SK-N-SH (cell line): ENCODE measurements at regions not wholly inside any gene's neighbourhood (a gene's known extent, or its start where the extent isn't known, plus 50 kb on each side); places are given as distances from the start of the nearest gene placed in this dataset.
A peak's percentile ranks its signal among the peaks of the same experiment; 100 is the strongest.

ENCODE experiments used
- CTCF ChIA-PET: fragments of 300-600, 350-600 bp; formaldehyde crosslinking; extraction: SDS; loops from one replicate; lab custom pipeline; 2021; lab: Yijun Ruan, JAX
- POLR2A ChIA-PET: fragments of 350-600 bp; sonication (Branson Sonifier 250); formaldehyde crosslinking; extraction: SDS; loops from one replicate; lab custom pipeline; 2020; ENCODE audit warnings: antibody characterized with exemption, inconsistent platforms; lab: Yijun Ruan, JAX
- DNase-seq: peaks from one replicate; pipeline ENCODE4 v3.0.0; 2012
- H2AFZ ChIP-seq: fragments of 200-600 bp; sonication (generic); 2 replicates; pipeline ENCODE4 v1.8.1; 2016; ENCODE audit warnings: antibody characterized with exemption, mild to moderate bottlenecking, low read depth
- H3F3A ChIP-seq: fragments of 200-600 bp; sonication (generic); replicated peaks from 2 replicates; pipeline ENCODE3; 2016; ENCODE audit warnings: antibody characterized with exemption, mild to moderate bottlenecking; ENCODE audit not compliant: insufficient read depth
- H3K27ac ChIP-seq, 2 experiments: fragments of 200-500 bp in 1 of 2; fragments of 200-600 bp in 1 of 2; sonication (Bioruptor generic) in 1 of 2; sonication (generic), shearing (Covaris generic) in 1 of 2; 2 replicates each; pipeline versions ENCODE4 v1.5.1 to v1.6.1; 2014 to 2016; ENCODE audit warnings: low read depth in 2 of 2, inconsistent platforms in 1 of 2, low read length in 1 of 2, mild to moderate bottlenecking in 1 of 2, mixed read lengths in 1 of 2
- H3K27me3 ChIP-seq: fragments of 200-600 bp; sonication (generic), shearing (Covaris generic); 2 replicates; pipeline ENCODE4 v1.6.1; 2016; ENCODE audit warnings: mixed run types; ENCODE audit not compliant: insufficient read depth
- H3K36me3 ChIP-seq, 2 experiments: fragments of 200-500 bp in 1 of 2; fragments of 200-600 bp in 1 of 2; sonication (Bioruptor generic) in 1 of 2; sonication (generic) in 1 of 2; replicated peaks in 1 of 2; 2 replicates each; pipeline versions ENCODE3 to v1.5.1; 2014 to 2016; ENCODE audit warnings: low read length in 1 of 2, mild to moderate bottlenecking in 1 of 2; ENCODE audit not compliant: insufficient read depth in 2 of 2, control insufficient read depth in 1 of 2
- H3K4me1 ChIP-seq, 2 experiments: fragments of 200-500 bp in 1 of 2; fragments of 200-600 bp in 1 of 2; sonication (Bioruptor generic) in 1 of 2; sonication (generic), shearing (Covaris generic) in 1 of 2; 2 replicates each; pipeline versions ENCODE4 v1.5.1 to v1.6.1; 2014 to 2016; ENCODE audit warnings: low read depth in 1 of 2, low read length in 1 of 2, mixed run types in 1 of 2; ENCODE audit not compliant: insufficient read depth in 2 of 2, control insufficient read depth in 1 of 2
- H3K4me2 ChIP-seq: fragments of 200-600 bp; sonication (generic), shearing (Covaris generic); 2 replicates; pipeline ENCODE4 v1.6.1; 2017; ENCODE audit warnings: mixed run types
- H3K4me3 ChIP-seq, 2 experiments: fragments of 200-500 bp in 1 of 2; fragments of 200-600 bp in 1 of 2; sonication (Bioruptor generic) in 1 of 2; sonication (generic), shearing (Covaris generic) in 1 of 2; 2 replicates each; pipeline versions ENCODE4 v1.5.1 to v1.8.1; 2014 to 2016; ENCODE audit warnings: low read depth in 2 of 2, inconsistent platforms in 1 of 2, low read length in 1 of 2, mild to moderate bottlenecking in 1 of 2, mixed read lengths in 1 of 2, moderate library complexity in 1 of 2
- H3K79me2 ChIP-seq: fragments of 200-600 bp; sonication (generic); 2 replicates; pipeline ENCODE4 v1.8.1; 2017; ENCODE audit warnings: mild to moderate bottlenecking; ENCODE audit not compliant: insufficient read depth
- H3K9ac ChIP-seq: fragments of 200-600 bp; sonication (generic); 2 replicates; pipeline ENCODE4 v1.6.1; 2017; ENCODE audit warnings: mixed run types
- H3K9me2 ChIP-seq: fragments of 200-600 bp; sonication (generic); 2 replicates; pipeline ENCODE4 v1.6.1; 2017; ENCODE audit warnings: mixed run types
- H3K9me3 ChIP-seq: fragments of 200-600 bp; sonication (generic); 2 replicates; pipeline ENCODE4 v1.6.1; 2017; ENCODE audit warnings: mixed run types, mild to moderate bottlenecking, moderate library complexity
- H4K20me1 ChIP-seq: fragments of 200-600 bp; sonication (generic); 2 replicates; pipeline ENCODE4 v1.6.1; 2017; ENCODE audit warnings: mild to moderate bottlenecking, mixed run types; ENCODE audit not compliant: insufficient read depth
- CHD2 ChIP-seq: fragments of 150-350 bp; IDR thresholded peaks from 2 replicates; pipeline ENCODE4 v1.6.1; 2018; ENCODE audit warnings: low read length; ENCODE audit not compliant: partially characterized antibody
- ELF1 ChIP-seq: IDR thresholded peaks from 2 replicates; pipeline ENCODE4 v1.4.0; 2012
- EP300 ChIP-seq, 2 experiments: IDR thresholded peaks; 2 replicates each; pipeline versions ENCODE4 v1.4.0 to v1.6.1; 2012; ENCODE audit warnings: borderline replicate concordance in 1 of 2, low read depth in 1 of 2, low read length in 1 of 2
- FOXJ3 ChIP-seq: sonication (generic); formaldehyde crosslinking; IDR thresholded peaks from 2 replicates; pipeline ENCODE4 v1.5.1; 2020; ENCODE audit warnings: mild to moderate bottlenecking, missing genetic modification reagents
- FOXM1 ChIP-seq: IDR thresholded peaks from 2 replicates; pipeline ENCODE4 v1.4.0; 2012; ENCODE audit warnings: low read depth, mild to moderate bottlenecking
- GATA2 ChIP-seq: sonication (generic); formaldehyde crosslinking; IDR thresholded peaks from 2 replicates; pipeline ENCODE4 v1.5.0; 2020; ENCODE audit warnings: mild to moderate bottlenecking, missing genetic modification reagents
- JUND ChIP-seq: IDR thresholded peaks from 2 replicates; pipeline ENCODE4 v1.4.0; 2012
- MEF2A ChIP-seq: IDR thresholded peaks from 2 replicates; pipeline ENCODE4 v1.4.0; 2012; ENCODE audit warnings: low read depth, borderline replicate concordance
- MXI1 ChIP-seq: IDR thresholded peaks from 2 replicates; pipeline ENCODE4 v1.6.1; 2012; ENCODE audit warnings: mild to moderate bottlenecking, low read depth, low read length, improper control_type of control experiment
- NFIC ChIP-seq: IDR thresholded peaks from 2 replicates; pipeline ENCODE4 v1.4.0; 2012; ENCODE audit warnings: borderline replicate concordance
- RAD21 ChIP-seq: IDR thresholded peaks from 2 replicates; pipeline ENCODE4 v1.6.1; 2012; ENCODE audit warnings: mild to moderate bottlenecking, low read length
- RCOR1 ChIP-seq: fragments of 150-350 bp; IDR thresholded peaks from 2 replicates; pipeline ENCODE4 v1.6.1; 2017; ENCODE audit warnings: antibody characterized with exemption, low read length
- RFX5 ChIP-seq: IDR thresholded peaks from 2 replicates; pipeline ENCODE4 v1.6.1; 2012; ENCODE audit warnings: mild to moderate bottlenecking, improper control_type of control experiment, low read length
- RXRA ChIP-seq: IDR thresholded peaks from 2 replicates; pipeline ENCODE4 v1.4.0; 2012; ENCODE audit warnings: low read depth, mild to moderate bottlenecking, borderline replicate concordance
- SIN3A ChIP-seq: IDR thresholded peaks from 2 replicates; pipeline ENCODE4 v1.6.1; 2012; ENCODE audit warnings: low read depth, mild to moderate bottlenecking, low read length, moderate library complexity, borderline replicate concordance
- SMC3 ChIP-seq: IDR thresholded peaks from 2 replicates; pipeline ENCODE4 v1.6.1; 2012; ENCODE audit warnings: low read depth, low read length, improper control_type of control experiment
- TAF1 ChIP-seq: IDR thresholded peaks from 2 replicates; pipeline ENCODE4 v1.6.1; 2012; ENCODE audit warnings: low read depth, mild to moderate bottlenecking, low read length, moderate library complexity, borderline replicate concordance
- TCF12 ChIP-seq: IDR thresholded peaks from 2 replicates; pipeline ENCODE4 v1.4.0; 2012
- TEAD4 ChIP-seq: IDR thresholded peaks from 2 replicates; pipeline ENCODE4 v1.4.0; 2012; ENCODE audit warnings: mild to moderate bottlenecking, borderline replicate concordance; ENCODE audit not compliant: insufficient read depth
- WGBS: methylation state at CpG from one replicate; pipeline ENCODE4 v1.1.6; 2017; ENCODE audit warnings: low lambda C conversion rate; 5-methylcytosine and 5-hydroxymethylcytosine counted together
- TF ChIP-seq, protein P1 (sequence below): IDR thresholded peaks from 2 replicates; pipeline ENCODE4; 2012
- TF ChIP-seq, protein P2 (sequence below): fragments of 150-350 bp; IDR thresholded peaks from 2 replicates; pipeline ENCODE4 v1.6.1; 2017; ENCODE audit warnings: antibody characterized with exemption, low read length, low read depth, borderline replicate concordance
- TF ChIP-seq, protein P3 (sequence below): fragments of 150-350 bp; IDR thresholded peaks from 2 replicates; pipeline ENCODE4 v1.6.1; 2016; ENCODE audit warnings: mild to moderate bottlenecking, low read depth, low read length

DNA sequence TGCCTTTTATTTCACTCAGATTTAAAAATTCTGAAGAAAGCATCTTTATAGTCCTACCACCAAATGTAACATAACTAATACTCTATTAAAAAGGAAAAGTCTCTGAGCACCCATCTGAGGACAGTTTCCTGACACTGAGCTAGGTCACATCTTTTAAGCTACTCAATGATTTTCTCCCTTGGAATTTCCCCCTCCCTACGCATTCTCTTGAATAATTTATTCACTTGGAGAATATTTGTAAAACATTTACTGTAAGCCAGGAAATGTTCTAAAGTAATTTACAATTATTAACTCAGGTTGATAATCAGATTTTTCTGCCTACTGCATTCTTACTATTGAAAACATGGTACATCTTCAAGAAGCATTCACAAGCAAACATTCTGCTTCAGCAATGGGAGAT, 297.2 kb upstream of the VSTM2A start (continued):
- TF ChIP-seq MEF2A (no peak), FOXM1 (no peak), RFX5 (no peak), RAD21 (no peak)

DNA sequence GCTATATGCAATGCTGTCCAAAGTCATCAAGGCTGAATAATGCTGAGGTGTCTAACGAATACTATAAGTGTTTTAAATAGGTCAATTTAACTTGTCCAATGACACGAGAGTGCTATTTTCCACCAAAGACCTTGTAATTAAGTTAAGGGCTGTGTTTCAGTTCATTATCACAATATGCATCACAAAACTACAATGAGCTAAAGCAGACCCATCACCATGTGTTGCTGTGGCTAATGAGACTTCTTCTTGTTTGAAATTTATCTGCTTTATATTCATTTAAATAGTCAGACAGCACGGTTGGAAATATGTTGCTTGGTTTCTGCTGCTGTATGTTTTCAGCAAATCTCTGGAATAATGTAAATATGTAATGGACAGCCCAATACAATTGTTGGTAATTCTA, 292.5 kb upstream of the VSTM2A start:
- H3K4me2 ChIP-seq = no peak overlapping the region
- H3K27ac ChIP-seq = peak overlapping the region in 1 of 2 experiments; percentile 77; a peak in 2 of 4 replicates
- H4K20me1 ChIP-seq = no peaks in the 10 kb centered on the region
- H3K9ac ChIP-seq = no peak overlapping the region
- peak; percentile 40 for DNase-seq
- H3F3A ChIP-seq = no peaks in the 10 kb centered on the region
- H3K9me3 ChIP-seq = peaks cover 13% of the 10 kb centered on the region
- TF ChIP-seq CHD2 = peak; percentile 92
- TF ChIP-seq RCOR1 = peak; percentile 85; the same call in 1 of the 2 replicates
- TF ChIP-seq GATA2 = peak; percentile 95
- TF ChIP-seq, protein P1, sequence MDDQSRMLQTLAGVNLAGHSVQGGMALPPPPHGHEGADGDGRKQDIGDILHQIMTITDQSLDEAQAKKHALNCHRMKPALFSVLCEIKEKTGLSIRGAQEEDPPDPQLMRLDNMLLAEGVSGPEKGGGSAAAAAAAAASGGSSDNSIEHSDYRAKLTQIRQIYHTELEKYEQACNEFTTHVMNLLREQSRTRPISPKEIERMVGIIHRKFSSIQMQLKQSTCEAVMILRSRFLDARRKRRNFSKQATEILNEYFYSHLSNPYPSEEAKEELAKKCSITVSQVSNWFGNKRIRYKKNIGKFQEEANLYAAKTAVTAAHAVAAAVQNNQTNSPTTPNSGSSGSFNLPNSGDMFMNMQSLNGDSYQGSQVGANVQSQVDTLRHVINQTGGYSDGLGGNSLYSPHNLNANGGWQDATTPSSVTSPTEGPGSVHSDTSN = no peak
- peak; percentile 41; the same call in 1 of the 2 replicates for TF ChIP-seq MXI1
- peak; percentile 8; the same call in 1 of the 2 replicates for TF ChIP-seq TCF12
- no peak for TF ChIP-seq ELF1
- TF ChIP-seq RXRA = no peak
- peak; percentile 41 for TF ChIP-seq RAD21
- TF ChIP-seq EP300 (IDR thresholded peaks at IDR 0.05; ENCODE audit: borderline replicate concordance in 1 of 2, low read depth in 1 of 2, low read length in 1 of 2) = peak in 1 of 2 experiments; percentile 95; a peak in 2 of 4 replicates
- TF ChIP-seq RFX5 = 0 out of 2 replicates have a peak, but pooled peaks have one; percentile 27
- TF ChIP-seq FOXJ3 (CRISPR knock-in tag) = peak; percentile 88
- no peaks in the 10 kb centered on the region for H3K36me3 ChIP-seq
- H3K4me3 ChIP-seq = no peak overlapping the region
- H3K27me3 ChIP-seq = no peaks in the 10 kb centered on the region
- CTCF ChIA-PET = interaction anchor here (1.1 to 1.4 kb wide), 2 partner anchors 9 to 188 kb away, joined by 3 read pairs; no protein-coding TSS in a partner anchor
- H3K4me1 ChIP-seq = peaks cover 0 to 16% of the 10 kb centered on the region in 2 experiments; a peak in 2 of 4 replicates
- H3K9me2 ChIP-seq = no peaks in the 10 kb centered on the region; the same call in 1 of the 2 replicates
- H2AFZ ChIP-seq = no peak overlapping the region
- POLR2A ChIA-PET = no interaction called here
- no peaks in the 10 kb centered on the region for H3K79me2 ChIP-seq
- 4% methylated on average over 3 of the region's 3 CpGs for WGBS

DNA sequence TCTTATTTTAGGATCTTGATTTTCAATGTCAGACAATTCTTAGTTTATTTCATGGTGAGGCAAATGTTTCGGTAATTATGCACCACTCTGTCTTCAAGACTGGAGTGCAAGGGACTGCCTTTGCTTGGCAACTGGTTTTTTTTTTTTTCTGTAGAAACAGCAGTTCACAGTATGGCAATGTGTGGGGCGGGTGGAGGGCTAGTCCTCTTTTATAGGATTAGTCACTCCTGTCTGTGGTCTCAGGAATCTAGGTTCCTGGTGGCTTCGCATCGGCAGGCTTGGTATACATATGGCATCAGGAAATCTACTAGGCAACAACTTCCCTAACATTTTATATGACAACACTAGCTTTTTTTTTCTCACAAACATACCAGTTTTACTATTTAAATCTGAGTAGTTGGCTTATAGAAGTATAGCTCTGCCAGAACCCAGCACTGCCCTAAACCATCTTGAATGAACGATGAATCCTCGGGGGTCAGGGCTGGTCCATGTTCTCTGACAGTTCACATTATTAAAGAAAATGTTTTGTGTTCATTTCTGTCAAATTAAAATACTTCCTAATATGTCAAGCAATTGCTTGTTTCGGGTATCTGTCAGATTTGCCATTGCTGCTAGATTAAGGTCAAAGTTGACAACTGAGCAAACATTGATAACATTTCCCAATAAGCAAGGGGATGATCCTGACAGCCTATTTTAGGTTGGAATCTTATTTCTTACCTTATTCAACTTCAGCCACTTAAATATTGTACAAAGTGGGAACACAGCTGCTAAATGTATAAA, 289.7 kb upstream of the VSTM2A start:
- no peak for DNase-seq
- no peak overlapping the region for H2AFZ ChIP-seq
- no peak overlapping the region for H3K4me3 ChIP-seq
- H3K9me3 ChIP-seq = peaks cover 20% of the 10 kb centered on the region
- ChIA-PET POLR2A (no interaction called here), CTCF (interaction anchor here (1.2 kb wide), 1 partner anchor 78 kb away, joined by 3 read pairs; no protein-coding TSS in a partner anchor)
- H3K27me3 ChIP-seq = no peaks in the 10 kb centered on the region
- H3K27ac ChIP-seq = no peak overlapping the region; a peak in 1 of 4 replicates
- no peaks in the 10 kb centered on the region for H3K79me2 ChIP-seq
- WGBS = 37% methylated on average over 7 of the region's 7 CpGs
- H3F3A ChIP-seq = no peaks in the 10 kb centered on the region
- H3K4me1 ChIP-seq = peaks cover 0 to 16% of the 10 kb centered on the region in 2 experiments; a peak in 2 of 4 replicates
- H3K36me3 ChIP-seq = no peaks in the 10 kb centered on the region
- H3K4me2 ChIP-seq = no peak overlapping the region
- no peak overlapping the region for H3K9ac ChIP-seq
- H4K20me1 ChIP-seq = no peaks in the 10 kb centered on the region
- no peaks in the 10 kb centered on the region; the same call in 1 of the 2 replicates for H3K9me2 ChIP-seq
- TF ChIP-seq FOXJ3 (CRISPR knock-in tag) (no peak), SIN3A (no peak), MXI1 (no peak), RXRA (no peak), RCOR1 (no peak), TAF1 (no peak), NFIC (no peak), TEAD4 (no peak), JUND (no peak), FOXM1 (no peak), GATA2 (no peak), SMC3 (no peak), MEF2A (no peak)
- TF ChIP-seq, protein P2, sequence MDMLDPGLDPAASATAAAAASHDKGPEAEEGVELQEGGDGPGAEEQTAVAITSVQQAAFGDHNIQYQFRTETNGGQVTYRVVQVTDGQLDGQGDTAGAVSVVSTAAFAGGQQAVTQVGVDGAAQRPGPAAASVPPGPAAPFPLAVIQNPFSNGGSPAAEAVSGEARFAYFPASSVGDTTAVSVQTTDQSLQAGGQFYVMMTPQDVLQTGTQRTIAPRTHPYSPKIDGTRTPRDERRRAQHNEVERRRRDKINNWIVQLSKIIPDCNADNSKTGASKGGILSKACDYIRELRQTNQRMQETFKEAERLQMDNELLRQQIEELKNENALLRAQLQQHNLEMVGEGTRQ = no peak
- TF ChIP-seq, protein P3, sequence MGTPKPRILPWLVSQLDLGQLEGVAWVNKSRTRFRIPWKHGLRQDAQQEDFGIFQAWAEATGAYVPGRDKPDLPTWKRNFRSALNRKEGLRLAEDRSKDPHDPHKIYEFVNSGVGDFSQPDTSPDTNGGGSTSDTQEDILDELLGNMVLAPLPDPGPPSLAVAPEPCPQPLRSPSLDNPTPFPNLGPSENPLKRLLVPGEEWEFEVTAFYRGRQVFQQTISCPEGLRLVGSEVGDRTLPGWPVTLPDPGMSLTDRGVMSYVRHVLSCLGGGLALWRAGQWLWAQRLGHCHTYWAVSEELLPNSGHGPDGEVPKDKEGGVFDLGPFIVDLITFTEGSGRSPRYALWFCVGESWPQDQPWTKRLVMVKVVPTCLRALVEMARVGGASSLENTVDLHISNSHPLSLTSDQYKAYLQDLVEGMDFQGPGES = no peak
